Keratinocyte (primary cell): ENCODE measurements at regions not wholly inside any gene's neighbourhood (a gene's known extent, or its start where the extent isn't known, plus 50 kb on each side); places are given as distances from the start of the nearest gene placed in this dataset.

Experiments
- DNase-seq: peaks from one replicate; pipeline ENCODE4 v3.0.0-alpha.2; 2011; ENCODE audit warnings: low read depth, missing footprints, low spot score
- FAIRE-seq: peaks from 2 replicates; lab custom pipeline; 2011; peaks lifted over from hg19 to GRCh38; lab: Jason Lieb, UNC
- H2AFZ ChIP-seq: 2 replicates; pipeline ENCODE4 v1.6.0; 2012; ENCODE audit warnings: low read length, control low read depth, inconsistent platforms; ENCODE audit not compliant: control insufficient read depth
- H3K27ac ChIP-seq: 2 replicates; pipeline ENCODE4 v1.5.1; 2011; ENCODE audit warnings: low read length; ENCODE audit not compliant: control insufficient read depth, insufficient read depth
- H3K27me3 ChIP-seq: 3 replicates; pipeline ENCODE4 v1.6.0; 2011; ENCODE audit warnings: low read length; ENCODE audit not compliant: control insufficient read depth, insufficient read depth; ENCODE audit errors: extremely low read depth
- H3K36me3 ChIP-seq, 2 experiments: 2 replicates in 1 of 2; 3 replicates in 1 of 2; pipeline ENCODE4 v1.5.1; 2011; ENCODE audit warnings: low read length in 2 of 2, mild to moderate bottlenecking in 1 of 2; ENCODE audit not compliant: control insufficient read depth in 2 of 2, insufficient read depth in 2 of 2; ENCODE audit errors: extremely low read depth in 1 of 2
- H3K4me1 ChIP-seq: 3 replicates; pipeline ENCODE4 v1.5.1; 2011; ENCODE audit warnings: low read length; ENCODE audit not compliant: control insufficient read depth, insufficient read depth; ENCODE audit errors: extremely low read depth
- H3K4me2 ChIP-seq: 3 replicates; pipeline ENCODE4 v1.6.0; 2011; ENCODE audit warnings: low read depth, low read length; ENCODE audit not compliant: control insufficient read depth, insufficient read depth; ENCODE audit errors: extremely low read depth
- H3K4me3 ChIP-seq, 3 experiments: fragments of 200-600 bp in 1 of 3; sonication (generic) in 1 of 3; 2 replicates in 2 of 3; 3 replicates in 1 of 3; pipeline ENCODE4 v1.5.1; 2011 to 2016; ENCODE audit warnings: low read length in 3 of 3, mild to moderate bottlenecking in 3 of 3, control low read depth in 2 of 3, inconsistent platforms in 1 of 3, low read depth in 1 of 3, mixed read lengths in 1 of 3, mixed run types in 1 of 3, moderate library complexity in 1 of 3; ENCODE audit not compliant: control insufficient read depth in 2 of 3, insufficient read depth in 2 of 3; ENCODE audit errors: extremely low read depth in 1 of 3
- H3K79me2 ChIP-seq: 2 replicates; pipeline ENCODE4 v1.6.0; 2012; ENCODE audit warnings: low read length; ENCODE audit not compliant: control insufficient read depth, insufficient read depth
- H3K9ac ChIP-seq: 3 replicates; pipeline ENCODE4 v1.6.0; 2011; ENCODE audit warnings: low read length; ENCODE audit not compliant: control insufficient read depth, insufficient read depth; ENCODE audit errors: extremely low read depth
- H3K9me1 ChIP-seq: 3 replicates; pipeline ENCODE4 v1.6.0; 2011; ENCODE audit warnings: low read length; ENCODE audit not compliant: control insufficient read depth, insufficient read depth; ENCODE audit errors: extremely low read depth
- H3K9me3 ChIP-seq: 2 replicates; pipeline ENCODE4 v1.5.1; 2012; ENCODE audit warnings: low read depth, low read length; ENCODE audit not compliant: control insufficient read depth
- H4K20me1 ChIP-seq: 3 replicates; pipeline ENCODE4 v1.6.0; 2011; ENCODE audit warnings: low read length; ENCODE audit not compliant: control insufficient read depth, insufficient read depth; ENCODE audit errors: extremely low read depth
- EZH2 ChIP-seq: IDR thresholded peaks from one replicate; pipeline ENCODE4 v1.6.1; 2012; ENCODE audit warnings: inconsistent platforms, mild to moderate bottlenecking, low read length, moderate library complexity
- dilution Hi-C: fragments of 300-500 bp; cut with MboI; formaldehyde crosslinking; loops from one replicate; pipeline ENCODE4 v1.7.0; 2020; ENCODE audit warnings: low sequenced_read_pairs; ENCODE audit not compliant: extremely low pct_ligation_motif_present
- TF ChIP-seq, protein P1 (sequence below), 3 experiments: IDR thresholded peaks in 1 of 3; conservative IDR thresholded peaks in 1 of 3; optimal IDR thresholded peaks in 1 of 3; 2 replicates in 2 of 3; 3 replicates in 1 of 3; pipeline versions ENCODE3 to v1.5.1; 2011; ENCODE audit warnings: low read length in 3 of 3, mild to moderate bottlenecking in 3 of 3, moderate library complexity in 2 of 3, control low read depth in 1 of 3, inconsistent platforms in 1 of 3; ENCODE audit not compliant: insufficient read depth in 2 of 3; ENCODE audit errors: extremely low read depth in 1 of 3

DNA sequence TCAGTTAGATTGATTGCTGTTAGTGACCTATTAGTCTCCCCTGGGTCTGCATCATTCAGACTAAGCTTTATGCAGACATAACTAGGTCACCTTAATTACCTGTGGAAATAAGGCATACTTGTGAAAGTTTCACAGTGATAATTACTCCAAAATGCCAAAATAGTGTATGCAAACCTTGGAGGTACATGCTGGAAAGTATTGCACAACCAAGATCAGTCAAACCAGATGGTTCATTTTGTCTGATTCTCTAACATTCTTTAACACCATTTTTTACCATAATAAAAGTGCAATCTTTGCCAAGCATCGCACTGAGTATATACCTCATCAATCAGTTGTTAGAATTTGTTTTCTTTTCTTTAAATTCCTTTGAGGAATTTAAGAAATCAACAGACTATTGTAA is 186.3 kb upstream of the TMEFF2 start:
- FAIRE-seq, result no peak
- Histone ChIP-seq H3K9me3 (no peaks in the 10 kb centered on the region), H3K4me3 (no peak overlapping the region), H3K9me1 (no peaks in the 10 kb centered on the region), H4K20me1 (no peaks in the 10 kb centered on the region), H3K27ac (no peak overlapping the region), H3K4me1 (no peaks in the 10 kb centered on the region), H3K27me3 (no peaks in the 10 kb centered on the region), H3K4me2 (no peak overlapping the region), H3K36me3 (no peaks in the 10 kb centered on the region), H3K79me2 (no peaks in the 10 kb centered on the region), H2AFZ (no peak overlapping the region), H3K9ac (no peak overlapping the region)
- TF ChIP-seq, protein P1, sequence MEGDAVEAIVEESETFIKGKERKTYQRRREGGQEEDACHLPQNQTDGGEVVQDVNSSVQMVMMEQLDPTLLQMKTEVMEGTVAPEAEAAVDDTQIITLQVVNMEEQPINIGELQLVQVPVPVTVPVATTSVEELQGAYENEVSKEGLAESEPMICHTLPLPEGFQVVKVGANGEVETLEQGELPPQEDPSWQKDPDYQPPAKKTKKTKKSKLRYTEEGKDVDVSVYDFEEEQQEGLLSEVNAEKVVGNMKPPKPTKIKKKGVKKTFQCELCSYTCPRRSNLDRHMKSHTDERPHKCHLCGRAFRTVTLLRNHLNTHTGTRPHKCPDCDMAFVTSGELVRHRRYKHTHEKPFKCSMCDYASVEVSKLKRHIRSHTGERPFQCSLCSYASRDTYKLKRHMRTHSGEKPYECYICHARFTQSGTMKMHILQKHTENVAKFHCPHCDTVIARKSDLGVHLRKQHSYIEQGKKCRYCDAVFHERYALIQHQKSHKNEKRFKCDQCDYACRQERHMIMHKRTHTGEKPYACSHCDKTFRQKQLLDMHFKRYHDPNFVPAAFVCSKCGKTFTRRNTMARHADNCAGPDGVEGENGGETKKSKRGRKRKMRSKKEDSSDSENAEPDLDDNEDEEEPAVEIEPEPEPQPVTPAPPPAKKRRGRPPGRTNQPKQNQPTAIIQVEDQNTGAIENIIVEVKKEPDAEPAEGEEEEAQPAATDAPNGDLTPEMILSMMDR (optimal IDR thresholded peaks at IDR 0.05 in 1 of 3, IDR thresholded peaks at IDR 0.05 in 1 of 3, conservative IDR thresholded peaks at IDR 0.05 in 1 of 3; ENCODE audit: extremely low read depth in 1 of 3, insufficient read depth in 2 of 3, low read length in 3 of 3), result no peak
- TF ChIP-seq EZH2, result no peak
- no peak for DNase-seq
- dilution Hi-C loops, result no loop called here

DNA sequence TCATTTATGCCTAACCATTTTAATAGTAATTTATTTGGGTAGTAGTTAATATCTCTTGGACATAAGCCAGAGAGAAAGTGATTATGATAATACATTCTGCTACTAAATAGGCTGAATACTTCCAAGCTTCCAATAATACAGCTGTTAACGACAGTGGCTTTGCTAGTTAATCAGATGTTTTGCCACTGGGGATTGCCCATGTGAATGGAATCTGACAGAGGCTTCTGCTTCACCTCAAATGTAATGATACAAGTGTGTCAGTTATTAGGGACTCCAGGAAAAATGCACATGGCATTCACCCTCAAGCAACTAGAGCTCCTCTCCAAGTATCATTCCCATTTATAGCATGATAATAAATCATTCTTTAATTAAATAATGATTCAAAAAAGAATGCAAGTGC is 185.0 kb upstream of the TMEFF2 start:
- no peak for DNase-seq
- dilution Hi-C loops, result no loop called here
- Histone ChIP-seq H3K27me3 (no peaks in the 10 kb centered on the region), H3K9ac (no peak overlapping the region), H2AFZ (no peak overlapping the region), H3K9me1 (no peaks in the 10 kb centered on the region), H4K20me1 (no peaks in the 10 kb centered on the region), H3K36me3 (no peaks in the 10 kb centered on the region), H3K9me3 (no peaks in the 10 kb centered on the region), H3K27ac (no peak overlapping the region), H3K79me2 (no peaks in the 10 kb centered on the region), H3K4me2 (no peak overlapping the region), H3K4me3 (no peak overlapping the region), H3K4me1 (no peaks in the 10 kb centered on the region)
- TF ChIP-seq, protein P1 (optimal IDR thresholded peaks at IDR 0.05 in 1 of 3, IDR thresholded peaks at IDR 0.05 in 1 of 3, conservative IDR thresholded peaks at IDR 0.05 in 1 of 3; ENCODE audit: extremely low read depth in 1 of 3, insufficient read depth in 2 of 3, low read length in 3 of 3), result no peak
- TF ChIP-seq EZH2, result no peak
- no peak for FAIRE-seq
